ENCODE measurements at regions not wholly inside any gene's neighbourhood (a gene's known extent, or its start where the extent isn't known, plus 50 kb on each side); places are given as distances from the start of the nearest gene placed in this dataset.

DNA sequence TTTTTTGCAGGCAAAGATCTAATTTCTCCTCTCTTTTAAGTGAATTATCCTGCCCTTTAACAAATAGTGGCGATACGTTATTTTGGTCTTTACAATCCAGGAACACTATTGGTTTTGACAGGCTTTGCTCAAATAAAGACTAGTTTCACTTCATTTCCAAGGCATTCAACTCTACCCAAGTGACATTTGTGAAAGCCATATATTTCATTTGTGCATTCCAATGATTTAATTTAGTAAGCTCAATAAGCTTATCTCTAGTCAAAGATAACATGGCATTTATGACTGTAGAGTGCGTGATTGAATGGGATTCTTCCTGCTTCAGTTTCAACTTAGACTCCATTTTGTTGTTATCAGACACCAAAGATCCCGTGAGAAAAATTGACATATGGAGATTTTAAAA lies 959.8 kb downstream of the ADGRL3 start:
- H2BK12ac ChIP-seq (ENCODE audit: low read length) = no peak overlapping the region
- H3K9me3 ChIP-seq (ENCODE audit: insufficient read depth, low read depth, low read length) = peaks cover 2% of the 10 kb centered on the region
- no peak overlapping the region for H3K4ac ChIP-seq (ENCODE audit: low read depth, low read length)
- H3K4me2 ChIP-seq (ENCODE audit: low read length) = no peak overlapping the region
- H2AFZ ChIP-seq (ENCODE audit: insufficient read depth, low read length, poor library complexity) = no peak overlapping the region
- WGBS (ENCODE audit: extremely low coverage, insufficient coverage, insufficient read length) = no CpG with 5 or more reads among the region's 4 CpGs
- no peak overlapping the region for H2AK5ac ChIP-seq (ENCODE audit: low read length)
- H4K12ac ChIP-seq (ENCODE audit: low read depth, low read length) = no peak overlapping the region
- DNase-seq = no peak
- H2BK120ac ChIP-seq (ENCODE audit: insufficient read depth, low read length, poor library complexity) = no peak overlapping the region
- no peak overlapping the region for H3K14ac ChIP-seq (ENCODE audit: low read length)
- H3K4me1 ChIP-seq (ENCODE audit: control insufficient read depth in 1 of 2, insufficient read depth in 2 of 2, low read length in 2 of 2) = no peaks in the 10 kb centered on the region
- no peak overlapping the region for H3K23ac ChIP-seq (ENCODE audit: low read length)
- no peak overlapping the region for H4K91ac ChIP-seq (ENCODE audit: low read depth, low read length)
- no peaks in the 10 kb centered on the region for H3K79me2 ChIP-seq (ENCODE audit: control insufficient read depth, insufficient read depth, low read length, poor library complexity)
- H2BK5ac ChIP-seq (ENCODE audit: low read depth, low read length, poor library complexity) = no peak overlapping the region
- no peak overlapping the region for H3K4me3 ChIP-seq (ENCODE audit: low read depth, low read length)
- H4K8ac ChIP-seq (ENCODE audit: low read depth, low read length) = no peak overlapping the region
- H3K79me1 ChIP-seq (ENCODE audit: low read length) = no peaks in the 10 kb centered on the region
- no peak overlapping the region for H3K27ac ChIP-seq (ENCODE audit: low read depth, low read length)
- H3K27me3 ChIP-seq (ENCODE audit: insufficient read depth, low read length) = no peaks in the 10 kb centered on the region
- no peak overlapping the region for H3K18ac ChIP-seq (ENCODE audit: low read length)
- no peaks in the 10 kb centered on the region for H3K36me3 ChIP-seq (ENCODE audit: control insufficient read depth in 1 of 2, insufficient read depth in 2 of 2, low read length in 2 of 2)
- no peak overlapping the region for H3K9ac ChIP-seq (ENCODE audit: low read length)

- Histone ChIP-seq H3K4ac (ENCODE audit: low read depth, low read length) (no peak overlapping the region), H3K79me1 (ENCODE audit: low read length) (no peaks in the 10 kb centered on the region), H3K9me3 (ENCODE audit: insufficient read depth, low read depth, low read length) (peaks cover 2% of the 10 kb centered on the region), H2BK120ac (ENCODE audit: insufficient read depth, low read length, poor library complexity) (no peak overlapping the region), H3K27ac (ENCODE audit: low read depth, low read length) (no peak overlapping the region), H3K4me1 (ENCODE audit: control insufficient read depth in 1 of 2, insufficient read depth in 2 of 2, low read length in 2 of 2) (no peaks in the 10 kb centered on the region), H3K4me3 (ENCODE audit: low read depth, low read length) (no peak overlapping the region), H3K79me2 (ENCODE audit: control insufficient read depth, insufficient read depth, low read length, poor library complexity) (no peaks in the 10 kb centered on the region), H2AK5ac (ENCODE audit: low read length) (no peak overlapping the region), H2AFZ (ENCODE audit: insufficient read depth, low read length, poor library complexity) (no peak overlapping the region), H3K36me3 (ENCODE audit: control insufficient read depth in 1 of 2, insufficient read depth in 2 of 2, low read length in 2 of 2) (no peaks in the 10 kb centered on the region), H3K18ac (ENCODE audit: low read length) (no peak overlapping the region), H4K12ac (ENCODE audit: low read depth, low read length) (no peak overlapping the region), H4K8ac (ENCODE audit: low read depth, low read length) (no peak overlapping the region), H3K4me2 (ENCODE audit: low read length) (no peak overlapping the region), H3K14ac (ENCODE audit: low read length) (no peak overlapping the region), H3K27me3 (ENCODE audit: insufficient read depth, low read length) (no peaks in the 10 kb centered on the region), H3K9ac (ENCODE audit: low read length) (no peak overlapping the region), H3K23ac (ENCODE audit: low read length) (no peak overlapping the region), H2BK5ac (ENCODE audit: low read depth, low read length, poor library complexity) (no peak overlapping the region), H4K91ac (ENCODE audit: low read depth, low read length) (no peak overlapping the region), H2BK12ac (ENCODE audit: low read length) (no peak overlapping the region)
- no peak for DNase-seq
- WGBS (ENCODE audit: extremely low coverage, insufficient coverage, insufficient read length) = no CpG with 5 or more reads among the region's 1 CpG
Measured at GRCh38 chr4:62159306-62159705, 959.2 kb downstream of the ADGRL3 start.

- no CpG with 5 or more reads among the region's 1 CpG for WGBS (ENCODE audit: extremely low coverage, insufficient coverage, insufficient read length)
- H2BK120ac ChIP-seq (ENCODE audit: insufficient read depth, low read length, poor library complexity) = no peak overlapping the region
- no peaks in the 10 kb centered on the region for H3K79me2 ChIP-seq (ENCODE audit: control insufficient read depth, insufficient read depth, low read length, poor library complexity)
- H3K79me1 ChIP-seq (ENCODE audit: low read length) = no peaks in the 10 kb centered on the region
- no peak overlapping the region for H3K4me2 ChIP-seq (ENCODE audit: low read length)
- H3K27me3 ChIP-seq (ENCODE audit: insufficient read depth, low read length) = no peaks in the 10 kb centered on the region
- H3K27ac ChIP-seq (ENCODE audit: low read depth, low read length) = no peak overlapping the region
- no peak overlapping the region for H2AFZ ChIP-seq (ENCODE audit: insufficient read depth, low read length, poor library complexity)
- DNase-seq = no peak
- H4K91ac ChIP-seq (ENCODE audit: low read depth, low read length) = no peak overlapping the region
- no peak overlapping the region for H4K12ac ChIP-seq (ENCODE audit: low read depth, low read length)
- no peak overlapping the region for H2BK12ac ChIP-seq (ENCODE audit: low read length)
- H3K9me3 ChIP-seq (ENCODE audit: insufficient read depth, low read depth, low read length) = no peaks in the 10 kb centered on the region
- no peak overlapping the region for H3K18ac ChIP-seq (ENCODE audit: low read length)
- no peak overlapping the region for H3K14ac ChIP-seq (ENCODE audit: low read length)
- no peak overlapping the region for H2BK5ac ChIP-seq (ENCODE audit: low read depth, low read length, poor library complexity)
- no peak overlapping the region for H3K23ac ChIP-seq (ENCODE audit: low read length)
- no peak overlapping the region for H3K9ac ChIP-seq (ENCODE audit: low read length)
- no peak overlapping the region for H2AK5ac ChIP-seq (ENCODE audit: low read length)
- H3K4me3 ChIP-seq (ENCODE audit: low read depth, low read length) = no peak overlapping the region
- no peaks in the 10 kb centered on the region for H3K36me3 ChIP-seq (ENCODE audit: control insufficient read depth in 1 of 2, insufficient read depth in 2 of 2, low read length in 2 of 2)
- H4K8ac ChIP-seq (ENCODE audit: low read depth, low read length) = no peak overlapping the region
- no peak overlapping the region for H3K4ac ChIP-seq (ENCODE audit: low read depth, low read length)
- no peaks in the 10 kb centered on the region for H3K4me1 ChIP-seq (ENCODE audit: control insufficient read depth in 1 of 2, insufficient read depth in 2 of 2, low read length in 2 of 2)
Measured at GRCh38 chr4:62156205-62156604, 956.1 kb downstream of the ADGRL3 start.

DNA sequence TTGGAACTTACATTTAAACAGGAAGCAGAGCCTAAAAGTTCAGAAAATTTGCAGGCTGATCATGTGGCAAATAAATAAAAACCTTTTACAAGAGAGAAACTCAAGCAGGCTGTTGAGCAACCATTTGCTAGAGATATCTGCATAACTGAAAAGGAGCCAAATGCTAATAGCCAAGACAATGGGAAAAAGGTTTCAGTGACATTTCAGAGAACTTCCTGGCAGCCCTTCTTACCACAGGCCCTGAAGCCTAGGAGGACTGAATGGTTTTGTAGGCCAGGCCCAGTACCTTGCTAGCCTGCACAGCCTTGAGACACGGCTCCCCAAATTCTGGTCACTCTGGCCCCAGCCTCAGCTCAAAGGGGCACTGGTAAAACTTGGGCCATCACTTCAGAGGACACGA lies 945.1 kb downstream of the ADGRL3 start:
- WGBS (ENCODE audit: extremely low coverage, insufficient coverage, insufficient read length) = no CpG with 5 or more reads among the region's 2 CpGs
- Histone ChIP-seq H3K18ac (ENCODE audit: low read length) (no peak overlapping the region), H2BK5ac (ENCODE audit: low read depth, low read length, poor library complexity) (no peak overlapping the region), H3K4me2 (ENCODE audit: low read length) (no peak overlapping the region), H3K79me2 (ENCODE audit: control insufficient read depth, insufficient read depth, low read length, poor library complexity) (no peaks in the 10 kb centered on the region), H3K4me1 (ENCODE audit: control insufficient read depth in 1 of 2, insufficient read depth in 2 of 2, low read length in 2 of 2) (no peaks in the 10 kb centered on the region), H3K14ac (ENCODE audit: low read length) (no peak overlapping the region), H3K79me1 (ENCODE audit: low read length) (no peaks in the 10 kb centered on the region), H2AFZ (ENCODE audit: insufficient read depth, low read length, poor library complexity) (no peak overlapping the region), H3K27me3 (ENCODE audit: insufficient read depth, low read length) (no peaks in the 10 kb centered on the region), H3K4me3 (ENCODE audit: low read depth, low read length) (no peak overlapping the region), H4K8ac (ENCODE audit: low read depth, low read length) (no peak overlapping the region), H3K9me3 (ENCODE audit: insufficient read depth, low read depth, low read length) (peaks cover 6% of the 10 kb centered on the region), H3K9ac (ENCODE audit: low read length) (no peak overlapping the region), H3K4ac (ENCODE audit: low read depth, low read length) (no peak overlapping the region), H2BK120ac (ENCODE audit: insufficient read depth, low read length, poor library complexity) (no peak overlapping the region), H3K27ac (ENCODE audit: low read depth, low read length) (no peak overlapping the region), H3K36me3 (ENCODE audit: control insufficient read depth in 1 of 2, insufficient read depth in 2 of 2, low read length in 2 of 2) (no peaks in the 10 kb centered on the region), H2BK12ac (ENCODE audit: low read length) (no peak overlapping the region), H2AK5ac (ENCODE audit: low read length) (no peak overlapping the region), H4K12ac (ENCODE audit: low read depth, low read length) (no peak overlapping the region), H4K91ac (ENCODE audit: low read depth, low read length) (no peak overlapping the region), H3K23ac (ENCODE audit: low read length) (no peak overlapping the region)
- no peak for DNase-seq

Data from trophoblast cell (in vitro differentiated cells and primary cell).